AG04450 (cell line): ENCODE measurements at regions not wholly inside any gene's neighbourhood (a gene's known extent, or its start where the extent isn't known, plus 50 kb on each side); places are given as distances from the start of the nearest gene placed in this dataset.
"Not testable (repeated sequence)": the region's sequence is repeated elsewhere in the genome, so short reads cannot be mapped to it uniquely, and the experiment has no call there.

Experiments
- CTCF ChIA-PET: fragments of 300-600, 350-600 bp; formaldehyde crosslinking; extraction: SDS; loops from one replicate; lab custom pipeline; 2022; ENCODE audit warnings: antibody characterized with exemption, inconsistent platforms; lab: Charles Lee
- POLR2A ChIA-PET: fragments of 350-600 bp; formaldehyde crosslinking; extraction: SDS; loops from one replicate; lab custom pipeline; 2021; ENCODE audit warnings: antibody characterized with exemption, inconsistent platforms; lab: Yijun Ruan, JAX
- DNase-seq: peaks from one replicate; pipeline ENCODE4 v3.0.0-alpha.2; 2011; ENCODE audit warnings: low read depth, low spot score
- H3K27ac ChIP-seq: one replicate; pipeline ENCODE4 v1.5.1; 2012; ENCODE audit warnings: low read depth, low read length, control low read depth
- H3K27me3 ChIP-seq: one replicate; pipeline ENCODE4 v1.6.0; 2012; ENCODE audit warnings: low read length; ENCODE audit not compliant: control insufficient read depth, insufficient read depth
- H3K4me3 ChIP-seq: 2 replicates; pipeline ENCODE4 v1.5.1; 2011; ENCODE audit warnings: mild to moderate bottlenecking, low read depth, low read length, control low read depth
- H3K9me3 ChIP-seq: 2 replicates; pipeline ENCODE4 v1.5.1; 2012; ENCODE audit warnings: low read length; ENCODE audit not compliant: control insufficient read depth, insufficient read depth
- CTCF ChIP-seq: IDR thresholded peaks from 2 replicates; pipeline ENCODE4 v1.5.1; 2011; ENCODE audit warnings: low read depth, low read length, control low read depth, inconsistent platforms

GRCh38 chr6:134636186-134636799 is 313.6 kb downstream of the ALDH8A1 start:
- CTCF ChIA-PET, result interaction anchor here (0.7 kb wide), 1 partner anchor 366 kb away, joined by 3 read pairs; no protein-coding TSS in a partner anchor
- no peak for DNase-seq

GRCh38 chr6:134634966-134635365 is 314.9 kb downstream of the ALDH8A1 start:
- Histone ChIP-seq H3K27ac (no peak overlapping the region), H3K4me3 (no peak overlapping the region), H3K9me3 (no peaks in the 10 kb centered on the region; the same call in 1 of the 2 replicates), H3K27me3 (no peaks in the 10 kb centered on the region)
- ChIA-PET CTCF (interaction anchor here (0.9 kb wide), 1 partner anchor 457 kb away, joined by 3 read pairs; no protein-coding TSS in a partner anchor), POLR2A (no interaction called here)
- no peak for DNase-seq
- TF ChIP-seq CTCF, result no peak

More at GRCh38 chr6:134636186-134636799, 313.6 kb downstream of the ALDH8A1 start:
- no peak overlapping the region for H3K4me3 ChIP-seq
- POLR2A ChIA-PET, result no interaction called here
- no peaks in the 10 kb centered on the region for H3K27me3 ChIP-seq
- TF ChIP-seq CTCF, result no peak
- H3K27ac ChIP-seq, result no peak overlapping the region
- no peaks in the 10 kb centered on the region; the same call in 1 of the 2 replicates for H3K9me3 ChIP-seq

DNA sequence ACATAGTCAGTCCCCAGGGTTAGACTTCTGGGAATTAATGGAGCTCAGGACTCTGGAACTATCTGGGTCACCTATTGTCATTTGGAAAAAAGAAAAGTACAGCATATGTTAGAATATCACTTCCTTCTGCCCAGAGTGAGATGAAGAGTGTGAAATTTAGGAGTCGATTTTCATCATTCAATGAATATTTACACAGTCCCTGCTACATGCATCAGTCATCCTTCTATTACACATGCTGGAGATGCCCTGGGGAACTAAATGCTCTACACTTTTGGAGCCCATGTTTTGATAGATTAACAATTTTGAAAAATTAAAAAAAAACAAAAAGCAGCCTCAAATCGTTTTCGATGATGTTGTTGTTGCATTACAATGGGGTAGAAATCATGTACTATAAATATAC is 315.4 kb downstream of the ALDH8A1 start:
- no peak overlapping the region for H3K27ac ChIP-seq
- H3K4me3 ChIP-seq, result no peak overlapping the region
- CTCF ChIA-PET, result interaction anchor here (0.9 kb wide), 1 partner anchor 457 kb away, joined by 3 read pairs; no protein-coding TSS in a partner anchor
- POLR2A ChIA-PET, result no interaction called here
- no peak for DNase-seq
- TF ChIP-seq CTCF, result no peak
- no peaks in the 10 kb centered on the region for H3K27me3 ChIP-seq
- H3K9me3 ChIP-seq, result no peaks in the 10 kb centered on the region; the same call in 1 of the 2 replicates

GRCh38 chr6:134632982-134633940 is 315.3 kb upstream of the SGK1 start:
- DNase-seq, CTCF ChIA-PET, H3K27me3 ChIP-seq, H3K4me3 ChIP-seq, H3K27ac ChIP-seq, H3K9me3 ChIP-seq: not testable (repeated sequence)
- POLR2A ChIA-PET, result interaction anchor here (0.5 kb wide), 1 partner anchor 17 kb away, joined by 10 read pairs; no protein-coding TSS in a partner anchor

DNA sequence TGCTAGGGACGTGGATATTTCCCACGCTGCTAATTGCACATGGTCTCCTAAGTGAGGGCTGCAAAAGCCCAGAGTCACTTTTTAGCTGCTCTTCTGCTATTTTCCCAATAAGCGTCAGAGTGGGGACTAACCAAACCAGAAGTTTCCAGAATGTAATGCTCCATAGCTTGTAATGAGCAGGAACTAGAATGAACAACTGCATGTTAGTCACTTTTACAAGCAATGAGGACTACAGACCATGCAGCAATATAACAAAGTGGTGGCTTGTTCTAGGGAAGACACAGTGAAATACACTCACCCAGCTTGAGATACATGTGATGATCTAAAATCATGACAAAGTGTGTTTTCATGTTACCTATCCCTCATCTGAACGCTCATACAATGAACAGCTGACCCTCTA is 314.1 kb upstream of the SGK1 start:
- CTCF ChIA-PET, result no interaction called here
- H3K9me3 ChIP-seq, result no peaks in the 10 kb centered on the region; the same call in 1 of the 2 replicates
- no peak for DNase-seq
- no peak overlapping the region for H3K4me3 ChIP-seq
- H3K27ac ChIP-seq, result no peak overlapping the region
- no peak for TF ChIP-seq CTCF
- no peaks in the 10 kb centered on the region for H3K27me3 ChIP-seq
- POLR2A ChIA-PET, result no interaction called here
